ENCODE measurements at regions not wholly inside any gene's neighbourhood (a gene's known extent, or its start where the extent isn't known, plus 50 kb on each side); places are given as distances from the start of the nearest gene placed in this dataset.

- Mint-ChIP-seq H3K9me3 (no peaks in the 10 kb centered on the region), H3K4me3 (no peak overlapping the region), H3K36me3 (ENCODE audit: insufficient read depth in 1 of 3, low read depth in 3 of 3) (no peaks in the 10 kb centered on the region), H3K4me1 (no peaks in the 10 kb centered on the region), H3K27me3 (ENCODE audit: low read depth) (no peaks in the 10 kb centered on the region), H3K27ac (peak overlapping the region in 1 of 3 experiments; percentile 12; a peak in 1 of 7 replicates)
- Histone ChIP-seq H3K4me2 (ENCODE audit: insufficient read depth, insufficient read length, low read length) (no peak overlapping the region), H2BK5ac (ENCODE audit: insufficient read length, low read length) (no peak overlapping the region), H3K79me2 (ENCODE audit: insufficient read depth, low read length) (no peaks in the 10 kb centered on the region), H4K91ac (ENCODE audit: insufficient read length, low read depth, low read length) (no peak overlapping the region), H2BK15ac (ENCODE audit: low read depth, low read length) (no peak overlapping the region), H3K4me1 (ENCODE audit: insufficient read depth, low read length) (no peaks in the 10 kb centered on the region), H3K9me3 (ENCODE audit: control insufficient read depth, low read depth, low read length) (no peaks in the 10 kb centered on the region), H3K4ac (ENCODE audit: low read depth, low read length) (no peak overlapping the region), H2BK12ac (ENCODE audit: insufficient read length, low read depth, low read length) (no peak overlapping the region), H3K23me2 (ENCODE audit: insufficient read length, low read depth, low read length, poor library complexity, severe bottlenecking) (no peaks in the 10 kb centered on the region), H2BK120ac (ENCODE audit: low read depth, low read length, poor library complexity, severe bottlenecking) (no peak overlapping the region), H2AK5ac (ENCODE audit: insufficient read length, low read length) (no peak overlapping the region), H3K27me3 (ENCODE audit: insufficient read depth, low read length) (no peaks in the 10 kb centered on the region), H3K23ac (ENCODE audit: insufficient read length, low read depth, low read length) (no peak overlapping the region), H3K14ac (ENCODE audit: insufficient read depth, low read length) (no peak overlapping the region), H3K56ac (ENCODE audit: insufficient read length, low read depth, low read length) (no peak overlapping the region), H2AFZ (ENCODE audit: low read length) (no peak overlapping the region), H3K9ac (ENCODE audit: extremely low read depth, insufficient read length, low read length) (no peak overlapping the region), H3K79me1 (ENCODE audit: insufficient read depth, low read depth, low read length, poor library complexity, severe bottlenecking) (no peaks in the 10 kb centered on the region), H4K8ac (replicated peaks; ENCODE audit: insufficient read length, low read depth, low read length) (no peak overlapping the region), H4K20me1 (ENCODE audit: control insufficient read depth, insufficient read depth, insufficient read length) (no peaks in the 10 kb centered on the region), H3K27ac (ENCODE audit: insufficient read length, low read depth, low read length) (no peak overlapping the region), H2BK20ac (ENCODE audit: low read depth, low read length, poor library complexity, severe bottlenecking) (no peak overlapping the region), H3K18ac (ENCODE audit: insufficient read length, low read depth, low read length) (no peak overlapping the region), H3T11ph (ENCODE audit: low read length) (no peak overlapping the region), H4K5ac (ENCODE audit: insufficient read length, low read depth, low read length) (no peak overlapping the region)
- no CpG with 5 or more reads among the region's 5 CpGs for WGBS (ENCODE audit: extremely low coverage, insufficient read length, low lambda C conversion rate)
- DNase-seq: no peak
- TF ChIP-seq CTCF (conservative IDR thresholded peaks at IDR 0.05): no peak
These were observed 108.5 kb downstream of the CYB561 start for GRCh38 chr17:63337579-63337978.
